ENCODE measurements at regions not wholly inside any gene's neighbourhood (a gene's known extent, or its start where the extent isn't known, plus 50 kb on each side); places are given as distances from the start of the nearest gene placed in this dataset.

DNA sequence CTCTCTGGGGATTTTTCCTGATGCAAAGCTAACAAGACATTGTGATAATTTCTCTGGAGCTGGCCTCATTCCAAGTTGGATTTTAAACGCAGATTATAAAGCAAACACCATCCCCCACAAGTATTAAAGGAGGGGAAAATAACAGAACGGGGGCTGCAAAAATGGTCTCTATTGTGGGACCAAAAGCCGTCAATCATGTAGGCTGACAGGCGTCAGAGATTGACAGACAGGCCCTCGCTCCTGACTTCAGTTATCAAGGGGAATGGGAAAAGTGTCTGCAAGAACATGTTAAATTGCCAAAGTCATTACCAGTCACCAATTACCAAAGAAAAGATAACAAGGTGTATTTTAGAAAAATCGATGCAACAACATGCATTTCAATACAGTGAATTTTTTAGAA is 307.4 kb upstream of the POU3F1 start:
- no peak overlapping the region for H3K4me2 ChIP-seq (ENCODE audit: low read depth, low read length, poor library complexity, severe bottlenecking)
- H3K9me2 ChIP-seq (replicated peaks; ENCODE audit: insufficient read depth, low read length): no peaks in the 10 kb centered on the region
- no peak overlapping the region for H2AFZ ChIP-seq (ENCODE audit: low read depth, low read length, severe bottlenecking)
- TF ChIP-seq, protein P1, sequence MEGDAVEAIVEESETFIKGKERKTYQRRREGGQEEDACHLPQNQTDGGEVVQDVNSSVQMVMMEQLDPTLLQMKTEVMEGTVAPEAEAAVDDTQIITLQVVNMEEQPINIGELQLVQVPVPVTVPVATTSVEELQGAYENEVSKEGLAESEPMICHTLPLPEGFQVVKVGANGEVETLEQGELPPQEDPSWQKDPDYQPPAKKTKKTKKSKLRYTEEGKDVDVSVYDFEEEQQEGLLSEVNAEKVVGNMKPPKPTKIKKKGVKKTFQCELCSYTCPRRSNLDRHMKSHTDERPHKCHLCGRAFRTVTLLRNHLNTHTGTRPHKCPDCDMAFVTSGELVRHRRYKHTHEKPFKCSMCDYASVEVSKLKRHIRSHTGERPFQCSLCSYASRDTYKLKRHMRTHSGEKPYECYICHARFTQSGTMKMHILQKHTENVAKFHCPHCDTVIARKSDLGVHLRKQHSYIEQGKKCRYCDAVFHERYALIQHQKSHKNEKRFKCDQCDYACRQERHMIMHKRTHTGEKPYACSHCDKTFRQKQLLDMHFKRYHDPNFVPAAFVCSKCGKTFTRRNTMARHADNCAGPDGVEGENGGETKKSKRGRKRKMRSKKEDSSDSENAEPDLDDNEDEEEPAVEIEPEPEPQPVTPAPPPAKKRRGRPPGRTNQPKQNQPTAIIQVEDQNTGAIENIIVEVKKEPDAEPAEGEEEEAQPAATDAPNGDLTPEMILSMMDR (IDR thresholded peaks at IDR 0.05; ENCODE audit: insufficient read depth, low read length, poor library complexity, severe bottlenecking): no peak
- no peak for TF ChIP-seq EZH2phosphoT487 (conservative IDR thresholded peaks at IDR 0.05; ENCODE audit: low read length)
- H3K36me3 ChIP-seq (ENCODE audit: low read length): no peaks in the 10 kb centered on the region
- H3F3A ChIP-seq (ENCODE audit: insufficient read depth): no peaks in the 10 kb centered on the region
- H3K27ac ChIP-seq (ENCODE audit: low read depth, low read length): no peak overlapping the region
- H3K9ac ChIP-seq (ENCODE audit: low read length): no peak overlapping the region
- no peaks in the 10 kb centered on the region for H3K79me2 ChIP-seq (ENCODE audit: insufficient read depth, low read length)
- no peaks in the 10 kb centered on the region for H4K20me1 ChIP-seq (ENCODE audit: low read depth, low read length)
- no peaks in the 10 kb centered on the region for H3K9me3 ChIP-seq (ENCODE audit: insufficient read depth, low read length)
- H3K4me3 ChIP-seq (ENCODE audit: insufficient read depth, low read length, poor library complexity, severe bottlenecking): no peak overlapping the region
- H3K27me3 ChIP-seq (ENCODE audit: low read length): no peaks in the 10 kb centered on the region

DNA sequence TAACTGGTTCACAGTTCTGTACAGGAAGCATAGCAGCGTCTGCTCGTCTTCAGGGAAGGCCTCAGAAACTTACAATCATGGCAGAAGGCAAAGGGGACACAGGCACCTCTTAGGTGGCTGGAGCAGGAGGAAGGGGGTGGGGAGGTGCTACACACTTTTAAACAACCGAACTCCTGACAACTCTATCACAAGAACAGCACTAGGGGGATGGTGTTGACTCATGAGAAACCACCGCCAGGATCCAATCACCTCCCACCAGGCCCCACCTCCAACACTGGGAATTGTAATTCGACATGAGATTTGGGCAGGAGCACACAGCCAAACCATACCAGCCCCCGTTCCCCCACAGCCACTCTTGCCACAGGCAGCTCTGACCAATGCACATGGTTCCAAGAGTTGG is 306.3 kb upstream of the POU3F1 start:
- no peak overlapping the region for H3K9ac ChIP-seq (ENCODE audit: low read length)
- H4K20me1 ChIP-seq (ENCODE audit: low read depth, low read length): no peaks in the 10 kb centered on the region
- no peak overlapping the region for H3K4me3 ChIP-seq (ENCODE audit: insufficient read depth, low read length, poor library complexity, severe bottlenecking)
- no peaks in the 10 kb centered on the region for H3F3A ChIP-seq (ENCODE audit: insufficient read depth)
- no peak overlapping the region for H3K4me2 ChIP-seq (ENCODE audit: low read depth, low read length, poor library complexity, severe bottlenecking)
- no peaks in the 10 kb centered on the region for H3K79me2 ChIP-seq (ENCODE audit: insufficient read depth, low read length)
- no peaks in the 10 kb centered on the region for H3K36me3 ChIP-seq (ENCODE audit: low read length)
- H3K9me3 ChIP-seq (ENCODE audit: insufficient read depth, low read length): no peaks in the 10 kb centered on the region
- no peaks in the 10 kb centered on the region for H3K9me2 ChIP-seq (replicated peaks; ENCODE audit: insufficient read depth, low read length)
- no peak overlapping the region for H2AFZ ChIP-seq (ENCODE audit: low read depth, low read length, severe bottlenecking)
- no peaks in the 10 kb centered on the region for H3K27me3 ChIP-seq (ENCODE audit: low read length)
- H3K27ac ChIP-seq (ENCODE audit: low read depth, low read length): no peak overlapping the region
- TF ChIP-seq, protein P1 (IDR thresholded peaks at IDR 0.05; ENCODE audit: insufficient read depth, low read length, poor library complexity, severe bottlenecking): no peak
- TF ChIP-seq EZH2phosphoT487 (conservative IDR thresholded peaks at IDR 0.05; ENCODE audit: low read length): no peak

DNA sequence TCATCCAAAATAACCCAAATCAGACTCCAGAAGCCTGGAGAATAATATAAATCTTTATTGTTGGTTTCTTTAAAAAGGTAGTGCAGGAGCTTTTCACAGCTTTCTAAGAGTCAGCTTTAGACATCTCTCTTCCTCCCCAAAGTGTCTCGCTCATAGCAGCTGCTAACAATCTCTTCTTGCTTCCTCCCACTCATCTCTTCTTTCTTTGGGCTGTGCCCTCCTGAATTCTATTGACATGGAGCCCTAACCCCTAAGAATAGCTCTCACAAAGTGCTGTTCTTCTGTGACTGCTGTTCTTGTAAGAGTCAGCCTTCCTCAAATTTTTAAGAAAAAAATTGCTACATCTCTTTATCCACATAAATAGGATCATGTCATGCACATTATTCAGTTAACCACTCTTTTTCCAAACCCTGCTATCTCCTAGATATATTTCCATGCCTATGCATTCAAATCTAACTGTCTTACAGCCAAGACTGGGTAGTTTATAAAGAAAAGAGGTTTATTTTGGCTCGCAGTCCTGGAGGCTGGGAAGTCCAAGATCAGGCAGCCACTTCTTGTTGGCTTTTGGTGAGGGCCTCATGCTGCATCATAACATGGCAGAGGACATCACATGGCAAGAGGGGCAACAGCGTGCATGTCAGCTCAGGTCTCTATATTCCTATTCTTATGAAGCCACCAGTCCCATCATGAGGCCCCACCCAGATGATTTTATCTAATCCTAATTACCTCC is 301.0 kb upstream of the POU3F1 start:
- Histone ChIP-seq H3K27ac (ENCODE audit: low read depth, low read length) (no peak overlapping the region), H3K9ac (ENCODE audit: low read length) (no peak overlapping the region), H3F3A (ENCODE audit: insufficient read depth) (no peaks in the 10 kb centered on the region), H3K4me2 (ENCODE audit: low read depth, low read length, poor library complexity, severe bottlenecking) (no peak overlapping the region), H3K9me2 (replicated peaks; ENCODE audit: insufficient read depth, low read length) (no peaks in the 10 kb centered on the region), H3K36me3 (ENCODE audit: low read length) (no peaks in the 10 kb centered on the region), H3K4me3 (ENCODE audit: insufficient read depth, low read length, poor library complexity, severe bottlenecking) (no peak overlapping the region), H2AFZ (ENCODE audit: low read depth, low read length, severe bottlenecking) (no peak overlapping the region), H3K79me2 (ENCODE audit: insufficient read depth, low read length) (no peaks in the 10 kb centered on the region), H3K27me3 (ENCODE audit: low read length) (no peaks in the 10 kb centered on the region), H4K20me1 (ENCODE audit: low read depth, low read length) (no peaks in the 10 kb centered on the region), H3K9me3 (ENCODE audit: insufficient read depth, low read length) (no peaks in the 10 kb centered on the region)
- no peak for TF ChIP-seq EZH2phosphoT487 (conservative IDR thresholded peaks at IDR 0.05; ENCODE audit: low read length)
- TF ChIP-seq, protein P1 (IDR thresholded peaks at IDR 0.05; ENCODE audit: insufficient read depth, low read length, poor library complexity, severe bottlenecking): no peak
